GM12878 (cell line): ENCODE measurements at regions not wholly inside any gene's neighbourhood (a gene's known extent, or its start where the extent isn't known, plus 50 kb on each side); places are given as distances from the start of the nearest gene placed in this dataset.
"Not testable (repeated sequence)": the region's sequence is repeated elsewhere in the genome, so short reads cannot be mapped to it uniquely, and the experiment has no call there.

Experiments
- ATAC-seq: fragments of 200-7000 bp; cut with Tn5 transposase; 3 replicates; pipeline ENCODE4 v1.9.1; 2020; ENCODE audit warnings: mild to moderate bottlenecking, moderate library complexity
- BruUV-seq: library from RNA; stranded (reverse); fragments of 400-500 nt; replicated peaks from 2 replicates; lab custom pipeline; 2021; lab: Mats Ljungman, UMichigan
- CTCF ChIA-PET: fragments of 300-600 bp; sonication (Branson Sonifier 250); formaldehyde crosslinking; extraction: SDS; loops from one replicate; lab custom pipeline; 2021; ENCODE audit warnings: inconsistent platforms; lab: Yijun Ruan, JAX
- POLR2A ChIA-PET: fragments of 350-600 bp; formaldehyde crosslinking; extraction: SDS; loops from one replicate; lab custom pipeline; 2021; ENCODE audit warnings: inconsistent platforms; lab: Charles Lee
- RAD21 ChIA-PET: fragments of 300-600 bp; sonication (Branson Sonifier 250); formaldehyde crosslinking; loops from one replicate; lab custom pipeline; 2023; ENCODE audit warnings: antibody characterized with exemption; ENCODE audit not compliant: unreplicated experiment; lab: Charles Lee
- SMC1A ChIA-PET: fragments of 300-600 bp; sonication (Branson Sonifier 250); formaldehyde crosslinking; loops from one replicate; lab custom pipeline; 2023; ENCODE audit not compliant: unreplicated experiment, uncharacterized antibody; lab: Charles Lee
- DNase-seq: peaks from one replicate; pipeline ENCODE4 v3.0.0-alpha.2; 2011; ENCODE audit warnings: low read depth, low spot score
- FAIRE-seq: peaks from 3 replicates; lab custom pipeline; 2011; peaks lifted over from hg19 to GRCh38; lab: Jason Lieb, UNC
- H2AFZ ChIP-seq: 2 replicates; pipeline ENCODE4 v1.6.0; 2011; ENCODE audit warnings: low read depth, low read length, control low read depth; ENCODE audit not compliant: control insufficient read depth
- H3K27ac ChIP-seq: 2 replicates; pipeline ENCODE4 v1.5.1; 2011; ENCODE audit warnings: control low read depth; ENCODE audit not compliant: control insufficient read depth, insufficient read depth
- H3K27me3 ChIP-seq, 2 experiments: replicated peaks in 1 of 2; 2 replicates each; pipeline versions ENCODE4 v1.6.0 to v1.6.1; 2011; ENCODE audit warnings: low read length in 1 of 2; ENCODE audit not compliant: control insufficient read depth in 2 of 2, insufficient read depth in 2 of 2
- H3K36me3 ChIP-seq, 2 experiments: 2 replicates each; pipeline ENCODE4 v1.5.1; 2011; ENCODE audit warnings: low read length in 1 of 2; ENCODE audit not compliant: control insufficient read depth in 2 of 2, insufficient read depth in 2 of 2
- H3K4me1 ChIP-seq: 2 replicates; pipeline ENCODE4 v1.6.1; 2011; ENCODE audit warnings: mild to moderate bottlenecking, low read length, moderate library complexity, mixed read lengths; ENCODE audit not compliant: control insufficient read depth, insufficient read depth
- H3K4me2 ChIP-seq: 2 replicates; pipeline ENCODE4 v1.6.0; 2011; ENCODE audit warnings: control low read depth; ENCODE audit not compliant: control insufficient read depth, insufficient read depth
- H3K4me3 ChIP-seq: fragments of 200-600 bp; sonication (generic); 2 replicates; pipeline ENCODE4 v1.5.1; 2016
- H3K79me2 ChIP-seq: 2 replicates; pipeline ENCODE4 v1.6.0; 2011; ENCODE audit warnings: low read length; ENCODE audit not compliant: control insufficient read depth, insufficient read depth
- H3K9ac ChIP-seq: 2 replicates; pipeline ENCODE4 v1.8.0; 2011; ENCODE audit warnings: low read length, control low read depth, mixed read lengths; ENCODE audit not compliant: control insufficient read depth, insufficient read depth
- H3K9me3 ChIP-seq: replicated peaks from 3 replicates; pipeline ENCODE4 v1.5.1; 2011; ENCODE audit warnings: mild to moderate bottlenecking, low read length; ENCODE audit not compliant: control insufficient read depth, insufficient read depth
- H4K20me1 ChIP-seq: 2 replicates; pipeline ENCODE4 v1.6.0; 2011; ENCODE audit not compliant: control insufficient read depth, insufficient read depth
- BHLHE40 ChIP-seq, 2 experiments: fragments of 450-650 bp in 1 of 2; IDR thresholded peaks; 2 replicates each; pipeline ENCODE4 v1.6.1; 2011 to 2017; ENCODE audit warnings: low read depth in 2 of 2, borderline replicate concordance in 1 of 2, improper control_type of control experiment in 1 of 2, low read length in 1 of 2, mild to moderate bottlenecking in 1 of 2
- WGBS: methylation state at CpG from one replicate; pipeline ENCODE4 v1.1.6; 2016; ENCODE audit warnings: low lambda C conversion rate; ENCODE audit not compliant: insufficient replicate concordance, insufficient coverage; ENCODE audit errors: missing lambda C conversion rate; 5-methylcytosine and 5-hydroxymethylcytosine counted together
- in situ Hi-C: fragments of 300-500 bp; cut with MboI; formaldehyde crosslinking; loops from 9 replicates; pipeline ENCODE4 v1.14.3; 2018; ENCODE audit warnings: mixed read lengths
- intact Hi-C: fragments of 100-400 bp; cut with micrococcal nuclease; formaldehyde crosslinking; loops from one replicate; pipeline ENCODE4 v1.14.2; 2022; ENCODE audit not compliant: unreplicated experiment

GRCh38 chr5:79922626-79923025 lies 68.4 kb downstream of the MTX3 start:
- Histone ChIP-seq H3K9ac (no peak overlapping the region), H4K20me1 (no peaks in the 10 kb centered on the region), H3K4me3 (no peak overlapping the region), H3K27me3 (peaks cover 0 to 4% of the 10 kb centered on the region in 2 experiments; a peak in 1 of 4 replicates), H3K79me2 (no peaks in the 10 kb centered on the region), H2AFZ (no peak overlapping the region), H3K4me1 (no peaks in the 10 kb centered on the region), H3K9me3 (no peaks in the 10 kb centered on the region), H3K4me2 (no peak overlapping the region), H3K27ac (no peak overlapping the region), H3K36me3 (no peaks in the 10 kb centered on the region)
- in situ Hi-C loops (no loop called here), intact Hi-C loops (no loop called here)
- no peak for DNase-seq
- ChIA-PET POLR2A (no interaction called here), CTCF (interaction anchor here (0.6 to 1.4 kb wide), 3 partner anchors 12 to 161 kb away, joined by 3 to 4 read pairs (median 3); no protein-coding TSS in a partner anchor), RAD21 (interaction anchor here (1.9 kb wide), 1 partner anchor 167 kb away, joined by 6 read pairs; no protein-coding TSS in a partner anchor), SMC1A (interaction anchor here (1.1 kb wide), 1 partner anchor 12 kb away, joined by 4 read pairs; no protein-coding TSS in a partner anchor)
- no TSS peak for BruUV-seq
- WGBS = 83% methylated on average over 2 of the region's 2 CpGs
- no peak for ATAC-seq
- FAIRE-seq = no peak
- TF ChIP-seq BHLHE40 (IDR thresholded peaks at IDR 0.05; ENCODE audit: borderline replicate concordance in 1 of 2, low read depth in 2 of 2, low read length in 1 of 2) = no peak

- SMC1A ChIA-PET, DNase-seq, H4K20me1 ChIP-seq, intact Hi-C loops, H2AFZ ChIP-seq, H3K36me3 ChIP-seq, FAIRE-seq, H3K27ac ChIP-seq, RAD21 ChIA-PET, POLR2A ChIA-PET, in situ Hi-C loops, H3K4me3 ChIP-seq, CTCF ChIA-PET, ATAC-seq, H3K4me1 ChIP-seq, H3K27me3 ChIP-seq, H3K79me2 ChIP-seq, H3K9me3 ChIP-seq, H3K4me2 ChIP-seq, BruUV-seq, H3K9ac ChIP-seq: not testable (repeated sequence)
- WGBS = 90% methylated on average over 1 of the region's 1 CpG
Observed at GRCh38 chr5:79907452-79907851, 83.6 kb downstream of the MTX3 start.

GRCh38 chr5:79902571-79902970 lies 88.5 kb downstream of the MTX3 start:
- RAD21 ChIA-PET, H3K9me3 ChIP-seq, H3K4me3 ChIP-seq, DNase-seq, H2AFZ ChIP-seq, BruUV-seq, H3K36me3 ChIP-seq, H3K27ac ChIP-seq, POLR2A ChIA-PET, intact Hi-C loops, in situ Hi-C loops, H3K4me1 ChIP-seq, FAIRE-seq, H3K27me3 ChIP-seq, SMC1A ChIA-PET, H4K20me1 ChIP-seq, H3K79me2 ChIP-seq, CTCF ChIA-PET, H3K4me2 ChIP-seq, H3K9ac ChIP-seq, ATAC-seq: not testable (repeated sequence)
- 46% methylated on average over 8 of the region's 10 CpGs for WGBS
